AG09309 (cell line): ENCODE measurements at regions not wholly inside any gene's neighbourhood (a gene's known extent, or its start where the extent isn't known, plus 50 kb on each side); places are given as distances from the start of the nearest gene placed in this dataset.

ENCODE experiments used
- DNase-seq: peaks from one replicate; pipeline ENCODE4 v3.0.0-alpha.2; 2010; ENCODE audit warnings: low read depth
- H3K4me3 ChIP-seq: 2 replicates; pipeline ENCODE4 v1.5.1; 2011; ENCODE audit warnings: mild to moderate bottlenecking, low read depth, low read length, moderate library complexity; ENCODE audit not compliant: control insufficient read depth
- TF ChIP-seq, protein P1 (sequence below): IDR thresholded peaks from 2 replicates; pipeline ENCODE4 v1.5.1; 2011; ENCODE audit warnings: mild to moderate bottlenecking, low read depth, low read length, inconsistent platforms; ENCODE audit not compliant: insufficient read depth, control insufficient read depth; ENCODE audit errors: missing control alignments

DNA sequence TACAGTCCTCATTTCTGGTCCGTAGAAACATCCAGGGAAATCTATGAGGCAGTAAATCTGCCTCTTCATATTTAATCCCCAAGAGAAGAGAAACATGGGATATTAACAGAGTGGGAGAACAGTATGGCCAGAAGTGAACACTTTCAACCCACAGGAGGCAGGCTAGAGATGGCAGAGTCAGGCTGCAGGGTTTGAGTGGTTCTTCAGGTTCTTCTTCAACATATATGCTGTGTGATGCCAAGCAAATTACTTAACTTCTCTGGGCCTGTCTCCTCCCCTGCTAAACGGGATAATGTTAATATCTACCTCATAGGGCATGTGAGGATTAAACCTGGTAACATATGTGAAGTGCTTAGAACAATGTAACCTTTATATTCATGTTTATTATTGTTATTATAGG, 321.8 kb downstream of the PSAT1 start:
- DNase-seq = no peak

DNA sequence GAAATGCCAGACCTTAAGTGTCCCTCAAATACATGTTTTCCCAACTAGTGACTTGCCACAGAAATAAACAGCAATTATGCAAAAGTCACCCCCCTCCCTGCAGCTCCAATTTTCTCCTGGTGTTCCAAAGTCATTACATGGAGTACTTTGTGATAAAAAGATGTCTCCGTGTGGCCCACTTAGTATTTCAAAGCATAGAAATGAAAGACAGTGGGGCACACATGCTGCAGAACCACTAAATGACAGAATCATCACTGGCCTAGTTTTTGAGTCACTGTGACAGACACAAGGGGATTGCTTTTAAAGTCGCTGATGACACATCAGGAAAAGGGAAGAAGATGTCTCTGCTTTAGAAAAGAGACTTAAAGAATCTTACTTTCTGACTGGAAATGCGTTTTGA, 323.4 kb downstream of the PSAT1 start:
- TF ChIP-seq, protein P1, sequence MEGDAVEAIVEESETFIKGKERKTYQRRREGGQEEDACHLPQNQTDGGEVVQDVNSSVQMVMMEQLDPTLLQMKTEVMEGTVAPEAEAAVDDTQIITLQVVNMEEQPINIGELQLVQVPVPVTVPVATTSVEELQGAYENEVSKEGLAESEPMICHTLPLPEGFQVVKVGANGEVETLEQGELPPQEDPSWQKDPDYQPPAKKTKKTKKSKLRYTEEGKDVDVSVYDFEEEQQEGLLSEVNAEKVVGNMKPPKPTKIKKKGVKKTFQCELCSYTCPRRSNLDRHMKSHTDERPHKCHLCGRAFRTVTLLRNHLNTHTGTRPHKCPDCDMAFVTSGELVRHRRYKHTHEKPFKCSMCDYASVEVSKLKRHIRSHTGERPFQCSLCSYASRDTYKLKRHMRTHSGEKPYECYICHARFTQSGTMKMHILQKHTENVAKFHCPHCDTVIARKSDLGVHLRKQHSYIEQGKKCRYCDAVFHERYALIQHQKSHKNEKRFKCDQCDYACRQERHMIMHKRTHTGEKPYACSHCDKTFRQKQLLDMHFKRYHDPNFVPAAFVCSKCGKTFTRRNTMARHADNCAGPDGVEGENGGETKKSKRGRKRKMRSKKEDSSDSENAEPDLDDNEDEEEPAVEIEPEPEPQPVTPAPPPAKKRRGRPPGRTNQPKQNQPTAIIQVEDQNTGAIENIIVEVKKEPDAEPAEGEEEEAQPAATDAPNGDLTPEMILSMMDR = no peak
- no peak overlapping the region for H3K4me3 ChIP-seq
- DNase-seq = no peak

More for the DNA sequence above, 321.8 kb downstream of the PSAT1 start:
- TF ChIP-seq, protein P1 = no peak
- no peak overlapping the region for H3K4me3 ChIP-seq

DNA sequence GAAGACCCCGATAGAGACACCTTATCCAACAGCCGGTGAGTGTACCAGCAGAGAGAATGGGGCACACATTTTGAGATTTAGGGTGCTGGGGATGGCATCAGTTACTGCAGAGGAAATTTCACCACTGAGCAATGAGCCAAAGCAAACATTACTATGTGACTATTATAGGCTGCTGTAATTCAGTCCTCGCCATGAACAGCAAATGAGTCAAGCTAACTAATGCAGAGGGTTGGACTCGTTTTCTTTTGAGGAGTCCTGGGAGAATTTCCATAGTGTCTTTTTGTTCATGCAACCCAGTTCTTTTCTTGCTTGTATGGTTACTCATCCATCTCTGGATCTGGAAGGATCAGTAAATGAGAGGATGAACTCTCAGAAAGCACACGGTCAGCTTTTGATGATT, 323.8 kb downstream of the PSAT1 start:
- peak; percentile 70 for DNase-seq
- no peak overlapping the region for H3K4me3 ChIP-seq
- TF ChIP-seq, protein P1 = no peak

DNA sequence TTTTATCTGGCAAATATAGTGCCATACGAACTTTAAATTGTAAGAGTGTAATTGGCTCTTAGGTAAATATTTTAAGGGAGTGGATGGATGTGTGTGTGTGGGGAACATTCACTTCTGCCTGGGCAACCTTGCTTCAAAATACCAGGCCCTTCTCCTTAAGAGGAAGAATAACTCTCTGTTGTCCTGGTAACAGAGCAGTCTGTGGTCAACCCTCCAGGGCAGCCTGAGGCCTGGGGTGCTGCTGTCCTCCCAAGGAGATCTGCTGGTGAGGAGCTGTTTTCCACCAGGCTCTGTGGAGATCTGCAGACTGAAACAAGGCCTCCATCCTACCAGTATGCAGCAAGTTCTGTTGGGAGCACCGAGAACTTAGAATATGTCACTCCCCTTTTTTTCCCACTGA, 325.2 kb downstream of the PSAT1 start:
- no peak overlapping the region for H3K4me3 ChIP-seq
- no peak for DNase-seq
- TF ChIP-seq, protein P1 = no peak

DNA sequence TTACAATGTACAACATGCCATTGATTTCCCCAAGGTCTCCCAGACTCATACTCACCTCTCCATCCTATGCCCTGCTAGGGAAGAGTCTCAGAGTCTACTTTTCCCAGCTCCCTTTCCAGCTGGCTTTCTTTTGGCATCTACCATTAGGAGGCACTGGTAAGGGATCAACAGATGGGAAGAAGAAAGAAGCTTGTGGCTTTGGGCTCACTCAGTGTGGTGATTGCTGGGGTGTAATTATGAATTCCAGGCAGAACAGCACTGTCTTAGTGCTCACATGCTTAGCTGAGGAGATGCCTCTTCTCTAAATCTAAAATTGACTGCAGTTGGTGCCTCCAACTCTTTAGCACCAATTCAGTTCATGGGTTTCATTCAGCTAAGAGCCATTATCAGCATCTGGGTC, 330.0 kb downstream of the PSAT1 start:
- TF ChIP-seq, protein P1 = no peak
- DNase-seq = no peak

DNA sequence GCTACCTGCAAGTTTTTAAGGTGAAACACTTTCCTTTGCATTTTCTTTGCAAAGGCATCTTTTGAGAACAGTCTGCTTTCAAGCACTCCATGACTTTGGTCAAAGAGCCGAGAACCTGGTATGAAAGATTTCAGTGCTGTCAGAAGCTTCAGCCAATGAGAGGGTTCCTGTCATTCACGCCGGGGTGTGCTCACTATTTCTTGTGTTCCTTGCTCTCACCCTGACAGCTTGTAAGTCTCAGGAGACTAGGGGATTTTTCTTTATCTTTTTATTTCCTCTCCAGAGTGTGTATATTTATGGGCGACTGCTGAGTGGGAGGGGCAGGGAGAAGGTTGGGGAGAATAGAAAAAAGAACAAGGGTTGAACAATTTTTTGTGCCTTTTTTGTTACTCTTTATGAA, 334.0 kb downstream of the PSAT1 start:
- H3K4me3 ChIP-seq = no peak overlapping the region
- TF ChIP-seq, protein P1 = no peak

More for the DNA sequence above, 330.0 kb downstream of the PSAT1 start:
- no peak overlapping the region for H3K4me3 ChIP-seq

DNA sequence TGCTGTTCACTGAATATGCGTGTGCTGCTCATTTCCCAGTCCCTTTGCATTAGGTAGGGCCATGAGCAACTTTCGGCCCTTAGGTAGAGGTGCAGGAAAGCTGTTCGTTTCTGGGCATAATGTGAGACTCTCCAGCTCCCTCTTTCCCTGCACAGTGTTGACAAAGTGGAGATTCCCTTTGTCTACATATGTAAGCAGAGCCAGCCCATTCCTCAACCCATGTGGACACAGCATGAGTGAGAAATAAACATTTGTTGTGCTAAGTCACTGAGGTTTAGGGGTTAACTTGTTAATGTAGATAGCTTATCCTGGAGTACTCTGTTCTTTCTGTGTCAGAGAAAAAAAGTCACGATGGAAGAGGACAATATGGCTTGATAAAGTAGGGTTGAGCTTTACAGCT, 343.8 kb downstream of the PSAT1 start:
- no peak for DNase-seq
- TF ChIP-seq, protein P1 = no peak
- H3K4me3 ChIP-seq = no peak overlapping the region

More for the DNA sequence above, 334.0 kb downstream of the PSAT1 start:
- DNase-seq = no peak
